COLO829 (cell line): ENCODE measurements at regions not wholly inside any gene's neighbourhood (a gene's known extent, or its start where the extent isn't known, plus 50 kb on each side); places are given as distances from the start of the nearest gene placed in this dataset.
"Not testable (repeated sequence)": the region's sequence is repeated elsewhere in the genome, so short reads cannot be mapped to it uniquely, and the experiment has no call there.

ENCODE experiments used
- DNase-seq: peaks from one replicate; pipeline ENCODE4 v3.0.0; 2012; ENCODE audit warnings: low spot score

GRCh38 chr13:83471011-83471410 lies 411.3 kb downstream of the SLITRK1 start:
- no peak for DNase-seq

- DNase-seq = no peak
Observed at GRCh38 chr13:83470133-83470797, 412.0 kb downstream of the SLITRK1 start.

GRCh38 chr13:83453723-83454122 lies 428.6 kb downstream of the SLITRK1 start:
- no peak for DNase-seq

- DNase-seq = no peak
Observed at GRCh38 chr13:83453300-83453699, 429.0 kb downstream of the SLITRK1 start.

GRCh38 chr13:83452292-83452950 lies 429.9 kb downstream of the SLITRK1 start:
- DNase-seq = no peak

- DNase-seq = no peak
Observed at GRCh38 chr13:83450591-83450990, 431.7 kb downstream of the SLITRK1 start.

GRCh38 chr13:83449668-83450395 lies 432.4 kb downstream of the SLITRK1 start:
- peak; percentile 23 for DNase-seq

- DNase-seq = no peak
Observed at GRCh38 chr13:83440465-83440864, 441.8 kb downstream of the SLITRK1 start.

GRCh38 chr13:83439464-83439863 lies 442.8 kb downstream of the SLITRK1 start:
- not testable (repeated sequence) for DNase-seq

GRCh38 chr13:83423861-83424260 lies 458.4 kb downstream of the SLITRK1 start:
- no peak for DNase-seq

- DNase-seq = no peak
Observed at GRCh38 chr13:83423381-83423780, 458.9 kb downstream of the SLITRK1 start.

- no peak for DNase-seq
Observed at GRCh38 chr13:83414393-83414792, 467.9 kb downstream of the SLITRK1 start.

- DNase-seq = no peak
Observed at GRCh38 chr13:83386609-83387008, 495.7 kb downstream of the SLITRK1 start.

- no peak for DNase-seq
Observed at GRCh38 chr13:83378908-83379307, 503.4 kb downstream of the SLITRK1 start.

GRCh38 chr13:83377491-83377890 lies 504.8 kb downstream of the SLITRK1 start:
- no peak for DNase-seq

- DNase-seq = no peak
Observed at GRCh38 chr13:83372786-83373185, 509.5 kb downstream of the SLITRK1 start.

GRCh38 chr13:83365723-83366122 lies 516.6 kb downstream of the SLITRK1 start:
- DNase-seq = no peak

- no peak for DNase-seq
Observed at GRCh38 chr13:83355041-83355440, 527.2 kb downstream of the SLITRK1 start.

GRCh38 chr13:83352391-83352790 lies 529.9 kb downstream of the SLITRK1 start:
- no peak for DNase-seq

- peak; percentile 2 for DNase-seq
Observed at GRCh38 chr13:83350569-83350968, 531.7 kb downstream of the SLITRK1 start.

GRCh38 chr13:83344518-83344917 lies 537.8 kb downstream of the SLITRK1 start:
- DNase-seq = no peak

- DNase-seq = no peak
Observed at GRCh38 chr13:83340170-83340569, 542.1 kb downstream of the SLITRK1 start.
